HG02571 (cell line): ENCODE measurements at regions not wholly inside any gene's neighbourhood (a gene's known extent, or its start where the extent isn't known, plus 50 kb on each side); places are given as distances from the start of the nearest gene placed in this dataset.
"Not testable (repeated sequence)": the region's sequence is repeated elsewhere in the genome, so short reads cannot be mapped to it uniquely, and the experiment has no call there.

Source experiments
- ATAC-seq: cut with Tn5 transposase; IDR thresholded peaks from one replicate; pipeline ENCODE4 v1.9.1; 2021; ENCODE audit warnings: mild to moderate bottlenecking, moderate library complexity; ENCODE audit not compliant: unreplicated experiment

DNA sequence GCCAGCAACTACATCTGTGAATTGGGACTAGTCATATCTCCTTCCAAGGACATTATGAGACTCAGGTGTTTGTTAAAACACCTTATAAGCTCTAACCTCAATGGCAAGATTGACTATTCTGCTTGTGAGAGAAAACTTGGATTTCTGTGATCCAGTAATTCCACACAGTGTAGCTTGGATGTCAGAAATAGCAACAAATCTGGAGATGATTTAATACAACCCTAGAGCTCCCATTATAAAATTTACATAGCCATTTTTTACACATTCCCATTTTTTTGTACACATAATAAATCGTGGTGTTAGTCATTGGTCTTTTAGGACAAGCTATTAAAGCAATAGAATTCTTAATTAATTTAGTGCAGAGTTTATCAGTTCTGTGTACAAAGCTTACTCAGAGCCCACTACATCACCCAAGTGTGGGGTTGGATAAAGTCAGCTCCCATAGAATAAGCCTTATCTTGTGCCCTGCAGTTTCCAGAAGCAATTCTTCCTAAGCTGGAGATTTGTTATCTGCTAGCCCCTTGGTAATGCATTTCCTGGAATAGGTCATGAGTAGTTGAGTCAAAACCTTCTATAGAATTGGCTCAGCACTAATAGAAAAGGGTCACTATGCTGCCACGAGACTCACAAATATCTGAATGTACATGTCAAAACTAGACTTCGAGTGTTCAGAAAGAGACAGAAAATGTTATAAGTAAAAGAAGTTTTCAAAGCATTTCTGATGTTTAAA lies 434.0 kb upstream of the RUNX1 start:
- no peak for ATAC-seq

DNA sequence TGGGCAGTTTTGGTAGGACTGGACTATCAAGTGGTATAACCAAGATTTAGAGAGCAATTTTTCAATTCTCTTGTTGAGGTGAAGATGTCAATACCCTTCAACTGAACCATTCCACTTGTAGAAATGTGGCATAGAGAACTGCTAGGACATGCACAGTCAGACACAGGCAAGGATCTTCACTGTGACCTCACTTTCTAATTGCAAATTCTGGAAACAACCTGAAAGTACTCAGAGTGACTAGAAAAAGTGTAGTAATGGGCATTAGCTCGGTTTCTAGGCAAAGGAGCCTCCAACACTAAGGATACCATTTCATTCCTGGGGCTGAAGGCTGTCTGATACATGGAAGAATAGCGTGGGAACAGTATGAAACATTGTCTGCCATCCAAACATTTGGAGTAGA lies 433.0 kb upstream of the RUNX1 start:
- no peak for ATAC-seq

DNA sequence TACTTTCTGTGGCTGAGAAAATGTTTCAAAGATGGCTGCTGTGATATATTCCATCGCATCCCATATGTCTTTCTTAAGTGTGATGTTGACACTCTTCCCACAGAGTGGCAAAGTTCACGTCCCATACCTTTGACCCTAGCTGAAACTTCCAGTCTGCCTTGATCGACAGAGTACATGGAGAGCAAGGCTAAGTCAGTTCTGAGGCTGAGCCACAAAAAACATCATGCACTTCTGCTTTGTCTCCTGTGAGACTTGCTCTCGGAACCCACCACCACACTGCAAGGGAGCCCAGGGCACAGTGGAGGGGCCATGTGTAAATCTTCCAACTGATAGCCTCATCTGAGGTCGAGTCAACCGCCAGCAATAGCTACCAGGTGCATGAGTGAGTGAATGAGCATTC lies 431.9 kb upstream of the RUNX1 start:
- no peak for ATAC-seq

- no peak for ATAC-seq
These were observed 430.4 kb upstream of the RUNX1 start for GRCh38 chr21:35479529-35479928.

GRCh38 chr21:35479065-35479448 lies 430.0 kb upstream of the RUNX1 start:
- no peak for ATAC-seq

DNA sequence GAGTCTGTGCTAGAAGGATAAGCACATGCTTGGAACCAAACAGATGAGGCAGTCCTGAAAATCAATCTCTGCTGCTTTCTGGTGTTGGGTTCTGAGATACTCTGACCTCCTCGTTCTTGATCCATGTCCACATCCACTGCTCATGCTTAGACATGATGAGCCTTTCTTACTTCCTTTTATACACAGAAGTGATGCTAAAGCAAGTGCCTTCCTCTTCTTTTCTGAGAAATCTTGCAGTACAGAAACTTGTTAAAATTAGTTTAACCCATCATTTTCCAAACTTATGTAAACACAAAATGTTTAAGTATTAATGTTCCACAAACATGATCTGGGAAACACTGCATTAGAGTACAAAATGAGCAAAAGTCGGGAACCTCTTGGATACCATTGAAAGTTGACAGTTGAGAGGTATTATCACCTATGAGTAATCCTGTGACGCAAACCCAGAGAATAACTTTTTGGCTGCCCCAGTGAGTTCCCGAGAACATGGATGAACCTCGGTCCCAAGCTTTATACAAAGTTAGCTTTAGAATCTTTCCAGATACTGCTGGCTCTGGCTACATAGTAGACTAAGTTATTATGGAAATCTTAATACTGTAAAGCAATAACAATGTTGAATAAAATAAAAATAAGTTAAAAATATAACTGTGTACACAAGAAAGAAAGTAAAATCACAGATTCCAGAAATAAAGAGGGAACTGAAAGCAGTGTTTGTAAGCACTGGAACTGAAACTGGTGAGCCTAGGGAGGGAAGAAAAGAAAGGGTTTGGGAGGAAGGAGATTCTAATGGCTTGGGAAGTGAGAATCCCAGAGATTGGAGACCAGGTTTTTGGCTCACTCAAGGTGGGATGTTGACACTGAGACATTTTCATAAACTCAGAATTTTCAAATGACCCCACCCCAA lies 429.3 kb upstream of the RUNX1 start:
- ATAC-seq: no peak

GRCh38 chr21:35477622-35478021 lies 428.5 kb upstream of the RUNX1 start:
- ATAC-seq: no peak

- no peak for ATAC-seq
These were observed 427.7 kb upstream of the RUNX1 start for GRCh38 chr21:35476621-35477395.

DNA sequence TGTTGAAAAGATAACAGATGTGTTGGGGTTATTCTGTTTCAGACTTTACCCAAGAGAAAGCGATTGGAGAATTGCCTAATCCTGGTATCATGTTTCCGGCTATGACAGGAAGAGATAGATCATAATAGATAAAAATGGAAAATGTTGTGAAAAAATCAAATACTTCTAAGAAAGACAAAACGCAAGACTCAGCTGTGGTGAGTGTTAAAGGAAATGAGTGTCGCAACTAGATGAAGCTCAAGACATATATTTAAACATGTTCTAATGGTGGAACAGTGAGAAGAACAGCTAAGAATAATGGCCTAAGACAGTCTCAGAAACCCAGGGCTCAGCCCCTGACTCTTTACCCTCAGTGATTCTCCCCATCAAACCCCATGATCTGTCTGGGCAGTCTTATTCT lies 426.7 kb upstream of the RUNX1 start:
- ATAC-seq: no peak

GRCh38 chr21:35475009-35475408 lies 425.9 kb upstream of the RUNX1 start:
- no peak for ATAC-seq

GRCh38 chr21:35473496-35473895 lies 424.4 kb upstream of the RUNX1 start:
- ATAC-seq: no peak

DNA sequence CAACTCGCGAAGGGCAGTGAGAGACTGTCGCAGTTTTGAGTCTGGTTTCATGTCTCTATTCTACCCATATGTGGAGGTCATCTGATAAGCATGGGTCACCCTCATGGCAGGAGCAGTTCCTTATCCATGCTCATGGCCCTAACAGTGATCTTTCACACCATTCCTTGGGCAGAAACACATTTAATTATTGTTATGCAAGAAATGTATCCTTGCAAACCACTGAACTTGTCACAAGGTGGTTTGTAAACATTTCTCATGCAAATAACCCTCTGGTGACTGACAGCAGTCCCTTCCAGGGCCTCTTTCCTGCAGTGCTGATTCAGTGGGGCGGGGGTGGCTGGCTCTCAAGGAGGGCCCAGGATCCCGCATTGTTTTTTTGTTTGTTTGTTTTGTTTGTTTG lies 421.4 kb upstream of the RUNX1 start:
- no peak for ATAC-seq

DNA sequence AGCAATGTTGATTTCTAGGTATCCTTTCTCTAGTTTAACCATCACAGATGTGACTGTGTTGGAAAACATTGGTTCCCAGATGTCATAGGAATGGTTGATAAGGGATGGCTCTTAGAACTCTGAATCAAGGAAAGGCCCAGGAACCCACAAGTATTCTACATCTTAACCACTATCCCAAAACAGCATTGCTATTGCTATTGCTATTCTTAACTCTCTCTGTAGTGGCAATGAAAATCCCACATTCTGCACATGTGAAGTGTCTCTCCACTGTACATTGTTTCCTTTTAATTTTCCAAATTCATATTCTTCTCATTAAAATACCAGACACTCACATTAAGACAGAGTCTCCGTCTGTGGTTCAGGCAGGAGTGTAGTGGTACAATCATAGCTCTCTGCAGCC lies 420.4 kb upstream of the RUNX1 start:
- ATAC-seq: no peak

GRCh38 chr21:35468991-35469390 lies 419.9 kb upstream of the RUNX1 start:
- ATAC-seq: no peak

GRCh38 chr21:35467566-35467965 lies 418.5 kb upstream of the RUNX1 start:
- no peak for ATAC-seq

GRCh38 chr21:35466681-35467080 lies 417.6 kb upstream of the RUNX1 start:
- ATAC-seq: not testable (repeated sequence)

DNA sequence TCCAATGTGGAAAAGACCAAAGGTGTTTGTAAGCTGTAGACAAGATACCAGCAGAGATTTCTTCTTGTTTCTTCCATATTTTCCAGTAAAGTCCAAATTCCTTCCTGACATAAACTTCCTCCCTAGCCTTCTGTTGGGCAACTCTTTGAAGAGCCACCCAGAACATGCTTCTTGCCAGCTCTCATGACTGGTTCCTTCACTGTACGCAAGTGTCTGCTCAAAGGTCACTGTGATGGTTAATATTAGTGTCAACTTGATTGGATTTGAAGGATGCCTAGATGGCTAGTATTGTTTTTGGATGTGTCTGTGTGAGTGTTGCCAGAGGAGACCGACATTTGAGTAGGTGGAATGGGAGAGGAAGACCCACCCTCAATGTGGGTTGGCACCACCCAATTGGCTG lies 416.6 kb upstream of the RUNX1 start:
- ATAC-seq: no peak

DNA sequence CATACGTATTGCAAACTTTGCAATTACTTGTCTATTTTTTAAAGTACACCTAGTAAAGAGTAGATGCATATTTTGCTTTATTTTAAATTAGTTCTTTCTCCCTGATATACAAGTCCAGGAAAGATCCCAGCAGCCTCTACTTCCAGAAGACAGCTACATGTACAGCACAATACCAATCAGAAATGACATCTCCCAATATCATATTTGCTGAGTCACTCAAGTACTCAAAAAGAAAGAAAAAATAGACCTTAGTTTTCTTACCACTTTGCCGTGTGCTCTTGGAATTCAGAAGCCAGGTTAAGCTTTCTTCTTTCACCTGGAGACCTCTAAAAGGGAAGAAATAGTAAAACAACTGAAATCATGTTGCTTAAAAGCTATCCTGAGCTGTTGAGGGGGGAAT lies 412.6 kb upstream of the RUNX1 start:
- no peak for ATAC-seq

DNA sequence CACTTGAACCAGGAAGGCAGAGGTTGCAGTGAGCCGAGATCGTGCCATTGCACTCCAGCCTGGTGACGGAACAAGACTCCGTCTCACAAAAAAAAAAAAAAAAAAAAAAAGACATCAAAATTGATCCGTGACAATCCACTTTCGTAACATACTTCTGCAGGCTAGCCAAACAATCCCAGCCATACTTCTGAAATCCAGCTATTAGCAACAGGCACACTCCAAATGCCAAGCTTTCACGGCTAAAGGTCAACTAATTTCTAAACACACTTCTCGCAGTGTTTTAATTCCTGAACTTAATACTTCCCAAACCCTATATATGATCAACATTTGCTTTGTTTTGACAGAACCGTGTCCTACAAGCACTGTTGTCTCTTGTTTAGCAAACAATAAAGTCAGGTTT lies 411.3 kb upstream of the RUNX1 start:
- ATAC-seq: no peak

DNA sequence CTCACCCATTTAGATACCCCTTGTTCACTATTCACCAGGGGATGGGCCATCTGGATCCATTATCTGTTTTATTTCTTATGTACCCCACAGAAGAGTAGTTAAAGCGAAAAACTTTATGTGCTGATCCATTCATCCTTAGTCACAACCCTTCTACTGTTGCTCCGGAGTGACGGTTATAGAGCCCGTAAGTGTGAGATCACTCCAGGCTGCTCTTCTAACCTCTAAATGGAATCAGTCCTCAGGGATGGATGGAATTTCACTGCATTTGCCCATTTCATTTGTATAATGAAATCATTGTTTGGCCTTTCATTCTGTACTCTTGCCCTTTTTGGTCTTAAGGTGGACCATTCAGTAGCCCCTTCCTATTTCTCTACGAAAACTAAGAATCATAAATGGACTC lies 409.3 kb upstream of the RUNX1 start:
- ATAC-seq: no peak

GRCh38 chr21:35457097-35457804 lies 408.1 kb upstream of the RUNX1 start:
- no peak for ATAC-seq
